Daoy (cell line): ENCODE measurements at regions not wholly inside any gene's neighbourhood (a gene's known extent, or its start where the extent isn't known, plus 50 kb on each side); places are given as distances from the start of the nearest gene placed in this dataset.
"Not testable (repeated sequence)": the region's sequence is repeated elsewhere in the genome, so short reads cannot be mapped to it uniquely, and the experiment has no call there.

Source experiments
- DNase-seq: peaks from one replicate; pipeline ENCODE4 v3.0.0-alpha.2; 2015; ENCODE audit warnings: low read depth

DNA sequence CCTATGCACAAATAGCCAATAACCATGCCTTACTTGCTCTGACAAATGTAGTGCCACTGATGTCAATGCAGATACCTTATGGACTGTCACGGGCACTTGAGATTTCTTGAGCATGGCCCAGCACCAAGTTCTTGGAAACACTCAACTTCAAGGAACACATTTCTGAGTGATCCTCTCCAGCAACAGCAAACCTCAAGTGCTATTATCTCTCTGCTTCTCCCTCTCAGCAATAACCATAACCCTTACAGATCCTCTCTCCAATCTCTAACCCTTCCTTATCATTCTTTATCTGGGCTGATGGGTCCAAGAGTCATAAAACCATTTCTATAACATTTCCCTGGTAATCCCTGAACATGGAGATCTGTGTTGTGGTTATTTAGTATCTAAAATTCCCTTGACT, 266.9 kb upstream of the STXBP5 start:
- no peak for DNase-seq

DNA sequence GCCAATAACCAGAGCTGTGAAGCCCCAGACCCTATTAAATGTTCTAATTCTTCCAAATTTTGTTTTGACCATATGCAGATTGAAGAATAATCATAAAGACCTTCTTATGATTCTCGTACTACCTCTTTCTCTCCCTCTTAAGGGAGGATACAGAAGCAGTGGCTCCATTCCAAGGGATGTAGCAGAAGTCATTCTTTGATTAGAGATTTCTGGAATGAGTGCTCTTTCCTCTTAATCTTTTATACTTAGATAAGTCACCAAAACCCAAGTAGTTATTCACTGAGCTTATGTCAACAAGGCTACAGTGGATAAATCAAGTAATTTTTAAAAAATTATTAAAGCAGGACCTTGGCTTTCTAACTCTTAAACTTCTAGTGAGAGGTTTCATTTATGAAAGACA, 266.0 kb upstream of the STXBP5 start:
- no peak for DNase-seq

DNA sequence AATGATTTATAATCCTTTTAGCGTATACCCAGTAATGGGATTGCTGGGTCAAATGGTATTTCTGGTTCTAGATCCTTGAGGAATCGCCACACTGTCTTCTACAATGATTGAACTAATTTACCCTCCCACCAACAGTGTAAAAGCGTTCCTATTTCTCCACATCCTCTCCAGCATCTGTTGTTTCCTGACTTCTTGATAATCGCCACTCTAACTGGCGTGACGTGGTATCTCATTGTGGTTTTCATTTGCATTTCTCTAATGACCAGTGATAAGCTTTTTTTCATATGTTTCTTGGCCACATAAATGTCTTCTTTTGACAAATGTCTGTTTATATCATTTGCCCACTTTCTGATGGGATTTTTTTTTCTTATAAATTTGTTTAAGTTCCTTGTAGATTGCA, 264.8 kb upstream of the STXBP5 start:
- DNase-seq = not testable (repeated sequence)

DNA sequence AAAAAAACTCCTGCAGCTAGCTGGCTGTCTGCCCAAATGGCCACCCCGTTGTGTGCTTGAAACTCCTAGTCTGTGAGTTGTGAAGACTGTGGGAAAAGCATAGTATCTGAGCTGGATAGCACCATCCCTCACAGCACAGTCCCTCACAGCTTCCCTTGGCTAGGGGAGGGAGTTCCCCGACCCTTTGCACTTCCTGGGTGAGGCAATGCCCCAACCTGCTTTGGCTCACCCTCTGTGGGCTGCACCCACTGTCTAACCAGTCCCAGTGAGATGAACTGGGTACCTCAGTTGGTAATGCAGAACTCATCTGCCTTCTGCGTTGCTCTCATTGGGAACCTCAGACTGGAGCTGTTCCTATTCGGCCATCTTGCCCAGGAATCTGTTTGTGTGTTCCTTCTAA, 260.6 kb upstream of the STXBP5 start:
- DNase-seq = no peak

DNA sequence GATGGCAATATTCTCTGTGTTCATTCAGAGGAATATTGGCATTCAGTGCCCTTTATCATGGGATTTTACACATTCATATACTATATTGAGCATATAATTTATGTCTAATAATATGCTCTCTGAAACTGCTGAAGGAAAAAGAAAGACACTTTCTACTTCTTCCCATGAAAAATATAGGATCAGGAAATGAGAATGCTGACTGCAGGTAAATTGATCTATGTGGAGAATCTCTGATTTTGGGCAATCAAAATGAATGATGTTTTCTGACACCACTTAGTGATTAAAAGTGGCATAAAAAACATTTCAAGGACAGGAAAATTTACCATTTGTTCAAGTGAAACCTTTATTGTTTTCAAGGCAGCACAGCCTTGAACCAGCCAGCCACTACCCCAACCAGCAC, 260.1 kb upstream of the STXBP5 start:
- DNase-seq = no peak

DNA sequence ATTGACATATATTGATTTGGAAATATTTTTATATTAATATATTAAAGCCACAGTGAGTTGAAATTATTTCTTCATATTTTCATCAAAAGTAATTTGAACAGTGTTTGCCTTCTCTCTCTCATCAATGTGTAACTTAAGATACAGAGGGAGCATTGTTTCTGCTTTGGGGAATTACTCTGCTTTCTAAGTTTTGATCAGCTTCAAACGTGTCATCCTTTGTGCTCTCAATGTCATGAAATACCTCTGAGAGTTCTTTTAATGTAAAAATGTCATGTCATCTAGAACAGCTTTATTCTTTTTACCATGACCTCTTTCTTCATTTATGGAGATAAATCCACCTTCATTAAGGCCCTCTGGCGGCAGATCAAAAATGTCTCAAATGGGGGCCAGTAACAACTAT, 259.4 kb upstream of the STXBP5 start:
- DNase-seq = no peak

DNA sequence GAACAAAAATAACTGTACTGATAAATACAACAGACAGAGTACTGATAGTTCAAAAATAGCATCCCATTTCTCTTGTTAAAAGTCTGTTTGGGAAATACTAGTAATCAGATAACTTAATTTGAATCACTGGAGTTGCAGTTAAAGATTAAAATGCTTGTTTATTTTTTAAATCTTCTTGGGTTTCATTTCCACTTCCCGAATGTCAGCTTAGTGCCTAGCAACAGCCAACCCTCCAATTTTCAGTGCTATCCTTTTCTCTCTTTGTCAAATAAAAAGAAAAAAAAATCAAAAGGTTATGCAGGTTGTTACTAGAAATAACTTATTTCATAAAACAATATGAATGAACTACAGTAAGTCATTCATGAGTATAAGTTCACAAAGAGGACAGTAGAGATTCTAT, 257.7 kb upstream of the STXBP5 start:
- DNase-seq = no peak

DNA sequence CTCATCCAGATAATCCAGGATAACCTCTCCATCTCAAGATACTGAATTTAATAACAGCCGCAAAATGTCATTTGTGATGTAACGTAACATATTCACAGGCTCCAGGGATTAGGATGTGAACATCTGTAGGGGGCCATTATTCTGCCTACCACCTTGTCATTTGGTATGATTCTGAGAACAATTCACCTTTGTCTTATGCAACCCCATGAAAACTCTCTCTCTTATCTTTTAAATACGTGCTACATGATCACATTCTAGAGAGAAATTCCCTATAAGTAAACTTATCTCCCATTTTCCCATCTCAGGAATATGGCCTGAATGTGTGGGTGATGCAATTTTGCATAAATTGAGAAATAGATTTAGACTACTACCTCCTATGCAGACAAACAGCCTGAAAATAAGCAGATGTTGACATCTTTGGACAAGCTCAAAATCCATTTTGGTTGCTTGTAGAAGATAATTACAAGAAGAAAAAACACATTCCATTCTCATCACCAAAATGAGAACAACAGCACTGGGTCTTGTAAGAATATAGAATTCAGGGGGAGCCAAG, 255.4 kb upstream of the STXBP5 start:
- DNase-seq = no peak

DNA sequence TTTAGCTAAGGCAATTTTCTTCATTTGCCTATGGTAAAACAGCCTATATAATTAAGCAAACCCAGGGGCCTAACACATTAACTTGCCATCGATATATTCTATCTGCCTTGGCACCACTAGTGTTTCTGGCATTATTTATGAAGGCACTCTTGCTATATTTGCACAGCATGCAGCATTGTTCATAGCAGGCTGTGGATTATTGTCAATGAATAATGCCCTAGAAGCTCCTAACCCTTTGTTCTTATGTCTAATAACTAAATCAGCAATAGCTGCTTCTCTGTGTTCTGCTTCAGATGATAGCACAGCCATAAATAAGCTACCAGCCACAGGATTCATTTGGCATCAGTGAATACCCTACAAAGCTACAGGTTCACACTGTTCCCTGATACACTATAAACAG, 254.8 kb upstream of the STXBP5 start:
- DNase-seq = no peak

DNA sequence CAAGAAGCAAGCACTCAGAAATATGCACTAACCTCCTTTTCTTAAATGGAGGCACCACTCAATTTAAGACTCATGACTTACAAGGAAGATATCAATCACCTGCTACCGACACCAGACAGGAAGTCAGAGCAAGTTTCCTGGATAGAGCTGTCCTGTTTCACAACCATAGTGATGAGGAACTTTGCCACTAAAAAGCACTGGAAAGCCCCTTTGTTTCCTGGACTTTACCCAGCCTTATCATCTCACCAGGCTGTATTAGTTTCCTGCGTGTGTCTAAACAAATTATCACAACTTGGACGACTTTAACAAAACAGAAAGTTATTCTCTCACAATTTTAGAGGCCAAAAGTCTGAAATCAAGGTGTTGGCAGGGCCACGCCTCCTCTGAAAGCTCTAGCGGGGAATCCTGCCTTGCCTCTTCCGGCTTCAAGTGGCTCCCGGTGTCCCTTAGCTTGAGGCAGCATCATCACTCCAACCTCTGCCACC, 253.8 kb upstream of the STXBP5 start:
- peak; percentile 20 for DNase-seq

DNA sequence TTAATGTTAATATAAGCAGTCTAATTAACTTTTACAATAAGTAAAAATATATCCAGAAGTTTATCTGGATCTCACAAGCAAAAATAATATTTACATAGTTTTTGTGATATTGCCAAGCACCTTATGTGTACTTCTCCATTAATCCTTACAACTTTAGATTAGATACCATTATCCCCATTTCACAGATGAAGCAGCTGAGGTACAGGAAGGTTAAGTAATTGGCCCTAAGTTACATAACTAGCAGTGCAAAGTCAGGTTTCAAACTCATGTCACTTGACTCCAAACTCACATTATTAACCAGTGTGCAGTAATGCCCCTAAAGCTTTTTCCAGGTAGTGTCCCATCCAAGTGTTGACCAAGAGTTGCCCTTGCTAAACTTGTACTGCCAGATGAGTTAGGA, 248.6 kb upstream of the STXBP5 start:
- no peak for DNase-seq

DNA sequence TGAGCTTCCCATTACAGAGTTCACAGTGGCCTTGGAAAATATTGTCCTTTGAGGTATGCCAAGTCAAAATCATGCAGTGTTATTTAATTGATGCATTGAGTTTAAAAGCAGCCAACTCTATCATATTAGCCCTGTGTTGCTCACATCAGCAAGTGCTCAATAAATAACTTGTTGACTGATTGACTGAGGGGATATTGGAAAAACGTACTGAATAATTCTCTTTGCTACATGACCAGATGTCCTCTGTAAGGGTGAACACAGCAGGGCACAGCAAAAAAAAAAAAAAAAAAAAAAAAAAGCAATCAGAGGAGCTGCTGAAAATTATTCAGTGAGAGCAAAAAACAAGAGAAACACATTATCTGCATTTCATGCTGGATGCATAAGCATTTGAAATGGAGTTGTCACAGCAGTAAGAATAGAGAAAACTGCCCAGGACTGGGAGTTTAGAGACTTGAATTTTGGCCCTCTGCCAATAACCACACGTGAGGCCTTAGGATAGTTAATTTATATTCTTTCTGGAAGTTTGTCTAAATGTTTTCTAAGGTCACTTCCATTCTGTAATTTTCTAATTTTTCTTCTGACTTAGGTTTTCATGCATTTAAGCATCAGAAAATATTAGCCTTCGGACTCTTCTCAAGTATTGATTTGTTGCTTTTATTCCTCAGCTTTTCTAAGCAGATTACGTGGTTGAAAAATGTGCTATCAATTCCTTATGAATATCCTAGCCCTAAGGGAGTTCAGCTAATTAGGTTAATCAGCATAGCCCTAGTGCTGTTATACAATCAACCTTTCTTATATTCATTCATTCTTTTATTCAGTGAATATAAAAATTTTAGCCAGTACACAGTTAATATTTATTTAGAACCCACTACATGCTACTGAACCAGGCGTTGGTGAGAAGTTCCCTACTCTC, 246.8 kb upstream of the STXBP5 start:
- no peak for DNase-seq

DNA sequence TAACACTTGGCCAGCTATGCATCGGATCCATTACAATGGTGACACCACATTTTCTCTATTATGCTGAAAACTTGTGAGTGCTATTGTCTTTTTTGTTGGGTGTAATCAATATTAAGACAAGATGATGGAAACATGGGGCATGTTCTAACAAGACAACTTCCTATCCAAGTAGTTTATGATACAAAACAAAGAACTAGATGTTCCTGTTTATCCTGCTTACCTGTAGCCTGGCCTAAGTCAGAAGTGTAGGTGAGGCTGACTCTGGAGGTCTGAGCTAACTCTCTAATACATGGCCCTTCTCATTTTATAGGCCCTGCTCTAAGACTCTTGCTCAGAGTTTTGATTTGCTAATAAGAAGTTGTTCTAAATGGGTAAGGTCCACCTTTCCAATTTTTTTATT, 242.4 kb upstream of the STXBP5 start:
- no peak for DNase-seq

DNA sequence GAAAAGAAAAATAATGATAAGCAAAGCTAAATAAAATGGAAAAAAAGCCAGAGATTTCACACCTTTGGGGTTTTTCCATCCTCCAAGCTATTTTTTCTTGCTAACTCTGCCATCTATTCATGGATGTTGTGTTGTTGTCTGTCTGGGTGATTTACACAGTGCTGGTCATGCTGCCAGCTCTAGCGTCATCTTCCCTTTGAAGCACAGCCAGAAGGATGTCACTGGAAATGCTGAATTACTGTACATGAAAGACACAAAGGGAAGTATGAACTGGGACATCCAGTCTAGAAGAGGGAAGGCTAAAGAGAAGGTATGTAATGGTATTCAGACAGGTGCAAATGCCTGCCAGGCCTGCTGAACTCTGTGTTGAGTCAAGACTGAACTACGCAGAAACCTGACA, 241.9 kb upstream of the STXBP5 start:
- no peak for DNase-seq

DNA sequence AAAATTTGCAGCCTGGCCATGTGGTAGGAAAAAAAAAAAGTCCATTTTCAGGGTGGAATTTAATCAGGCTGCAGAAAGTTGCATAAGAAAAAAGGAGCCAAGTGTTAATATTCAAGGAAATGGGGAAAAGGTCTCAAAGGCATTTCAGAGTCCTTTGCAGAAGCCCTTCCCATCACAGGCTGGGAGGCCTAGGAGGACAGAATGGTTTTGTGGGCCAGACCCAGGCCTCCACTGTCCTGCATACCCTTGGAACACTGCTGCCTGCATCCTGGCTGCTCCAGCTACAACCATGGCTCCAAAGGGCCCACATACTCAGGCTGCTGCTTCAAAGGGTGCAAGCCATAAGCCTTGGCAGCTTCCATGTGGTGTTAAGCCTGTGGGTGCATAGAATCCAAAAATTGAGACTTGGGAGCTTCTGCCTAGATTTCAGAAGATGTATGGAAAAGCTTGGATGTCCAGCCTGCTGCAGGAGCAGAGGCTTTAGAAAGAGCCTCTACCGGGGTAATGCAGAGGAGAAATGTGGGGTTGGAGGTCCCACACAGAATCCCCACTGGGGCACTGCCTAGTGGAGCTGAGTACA, 239.0 kb upstream of the STXBP5 start:
- no peak for DNase-seq

DNA sequence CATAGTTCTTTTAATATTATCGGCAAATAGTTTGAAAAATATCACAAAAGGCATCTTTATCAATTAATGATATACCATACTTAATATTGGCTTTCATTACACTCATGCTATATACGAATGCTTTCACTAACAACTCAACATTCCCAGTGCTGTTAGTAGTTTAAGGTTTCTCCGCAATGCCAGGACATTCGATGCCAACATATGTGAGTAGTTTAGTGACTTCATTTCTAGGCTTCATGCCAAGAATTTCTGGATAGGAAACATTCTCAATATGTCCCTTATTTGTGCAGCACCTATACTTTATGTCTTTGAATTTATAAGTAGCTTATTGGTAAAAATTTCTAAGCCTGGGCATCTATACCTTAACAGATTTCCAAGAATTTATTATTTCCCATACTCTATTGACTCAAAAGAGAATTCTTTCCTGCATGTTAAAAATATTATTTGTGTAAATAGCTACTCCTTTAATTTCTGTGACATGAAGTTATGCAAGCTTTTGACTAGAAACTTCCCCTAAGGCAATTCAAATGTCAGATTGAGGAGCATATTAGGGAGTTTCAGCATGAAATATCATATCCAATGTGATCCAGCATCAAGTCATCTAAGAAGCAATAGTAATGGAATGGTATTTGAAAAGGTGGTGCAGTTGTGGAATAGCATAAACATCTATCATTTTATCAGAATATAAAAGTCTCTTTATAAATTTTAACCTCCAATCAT, 236.0 kb upstream of the STXBP5 start:
- DNase-seq = peak; percentile 79

DNA sequence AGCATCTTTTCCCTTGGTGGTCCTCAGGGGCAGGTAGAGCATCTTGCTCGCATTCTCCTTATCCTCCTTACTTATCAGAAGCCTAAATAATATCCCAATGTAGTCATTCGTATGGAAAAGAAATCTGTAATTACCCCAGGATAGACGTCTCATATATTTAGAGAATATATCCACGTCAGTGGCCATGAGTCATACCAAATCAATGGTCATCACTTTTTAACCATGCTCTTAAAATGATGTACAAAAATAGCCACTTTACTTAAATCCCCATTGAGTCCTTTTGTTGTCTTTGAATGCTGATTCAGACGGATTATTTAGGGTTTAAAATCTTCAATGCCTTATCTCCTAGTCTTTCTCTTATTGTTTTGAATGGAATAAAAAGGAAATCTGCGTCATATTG, 231.7 kb upstream of the STXBP5 start:
- DNase-seq = no peak

DNA sequence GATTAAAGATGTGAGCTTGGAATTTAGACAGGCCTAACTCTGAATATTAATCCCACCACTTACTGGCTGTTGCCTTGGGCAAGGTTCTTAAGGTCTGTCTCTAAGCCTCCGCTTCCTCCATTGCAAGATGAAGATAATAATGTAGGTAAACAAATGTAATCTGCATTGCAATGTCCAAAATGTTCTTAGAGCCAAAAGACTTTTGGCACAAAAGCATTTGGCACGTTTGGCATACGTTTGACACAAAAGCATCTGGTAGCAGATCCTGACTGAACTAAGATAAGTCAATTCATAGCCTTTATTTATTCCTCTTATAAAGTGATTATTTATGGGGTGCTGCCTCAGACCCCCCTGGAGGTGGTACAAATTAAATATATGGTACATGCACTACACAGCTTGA, 229.9 kb upstream of the STXBP5 start:
- no peak for DNase-seq

DNA sequence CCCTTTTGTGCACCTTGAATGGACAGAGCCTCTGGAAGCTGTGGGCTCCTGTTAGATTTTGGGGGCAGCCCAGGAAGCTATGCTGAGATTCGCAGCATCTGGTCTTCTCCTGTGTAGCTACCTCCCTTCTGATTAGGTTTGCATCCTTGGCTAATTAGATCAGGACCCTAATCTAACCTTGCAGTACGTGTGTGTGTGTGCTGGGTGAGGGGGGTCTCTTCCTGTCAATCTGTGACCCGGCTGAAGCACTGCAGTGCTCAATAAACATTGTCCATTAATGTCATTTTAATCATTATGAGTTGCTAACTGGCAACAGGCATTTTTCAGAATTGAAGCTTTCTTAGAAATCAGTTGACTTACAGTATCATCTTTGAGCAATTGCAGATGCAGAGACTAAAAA, 229.1 kb upstream of the STXBP5 start:
- DNase-seq = no peak

DNA sequence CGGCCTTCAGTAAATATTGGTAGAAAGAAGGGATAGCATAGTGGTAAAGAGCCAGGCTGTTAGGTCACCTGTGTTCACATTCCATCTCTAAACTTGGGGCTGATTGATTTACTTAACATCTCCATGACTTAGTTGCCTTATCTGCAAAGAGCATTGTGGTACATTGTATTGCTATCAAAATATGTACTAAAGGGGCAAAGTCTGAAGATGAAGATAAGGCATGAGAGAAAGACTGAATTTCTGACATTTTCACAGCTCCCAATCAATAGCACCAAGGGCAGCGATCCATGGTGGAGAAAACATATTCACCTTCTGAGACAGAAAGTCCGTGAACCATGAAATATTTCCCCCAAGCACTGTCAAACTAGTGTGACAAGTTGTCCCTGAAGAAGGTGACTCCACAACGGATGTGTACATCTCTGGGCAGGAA, 223.3 kb upstream of the STXBP5 start:
- DNase-seq = no peak

DNA sequence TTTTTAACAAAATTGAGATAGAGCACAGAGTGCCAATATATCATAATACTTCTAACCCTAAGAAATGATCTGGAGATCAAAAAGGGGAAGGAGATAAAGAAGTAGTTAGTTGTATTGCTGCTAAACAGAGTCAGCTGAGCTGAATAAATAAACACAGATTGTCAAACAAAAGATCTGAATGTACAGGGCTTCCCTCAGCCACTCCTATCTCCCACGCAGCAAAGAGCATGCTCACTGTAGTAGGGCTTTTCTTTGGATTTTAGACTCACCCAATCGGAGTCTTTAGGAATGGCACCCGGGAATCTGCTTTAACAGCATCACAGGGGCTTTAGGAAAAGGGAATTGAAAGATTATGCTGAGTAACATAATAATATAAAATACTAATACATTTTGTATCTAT, 222.2 kb upstream of the STXBP5 start:
- DNase-seq = no peak

DNA sequence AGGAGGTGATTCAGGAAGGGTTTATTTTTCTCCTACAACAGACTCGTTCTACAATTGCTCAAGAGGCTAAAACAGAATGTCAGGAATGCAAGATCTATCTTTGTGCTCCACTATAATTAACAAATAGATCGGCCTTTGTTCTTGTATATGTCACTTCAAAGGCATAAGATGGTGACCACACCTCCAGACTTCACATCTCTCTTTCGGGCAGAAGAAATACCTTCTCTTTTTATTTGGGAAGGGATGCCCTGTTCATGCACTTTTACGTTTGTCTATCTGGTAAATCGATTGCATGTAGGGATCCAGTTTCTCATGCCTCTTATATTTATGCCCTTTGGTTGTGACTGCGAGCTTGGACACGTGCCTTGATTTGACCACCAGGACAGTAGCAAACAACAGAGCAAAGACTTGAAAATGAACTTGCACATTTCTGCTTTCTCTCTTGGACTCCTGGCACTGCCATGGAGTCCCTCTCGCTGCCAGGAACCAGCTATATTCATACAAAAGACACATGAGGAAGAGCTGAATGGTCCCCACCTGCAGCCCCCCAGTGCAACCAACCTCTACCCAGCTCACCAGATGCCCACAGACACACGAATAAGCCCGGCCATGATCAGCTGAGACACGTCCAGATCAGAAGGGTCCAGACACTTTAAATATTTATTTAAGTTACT, 219.8 kb upstream of the STXBP5 start:
- DNase-seq = no peak
